ENCODE measurements at regions not wholly inside any gene's neighbourhood (a gene's known extent, or its start where the extent isn't known, plus 50 kb on each side); places are given as distances from the start of the nearest gene placed in this dataset.

DNA sequence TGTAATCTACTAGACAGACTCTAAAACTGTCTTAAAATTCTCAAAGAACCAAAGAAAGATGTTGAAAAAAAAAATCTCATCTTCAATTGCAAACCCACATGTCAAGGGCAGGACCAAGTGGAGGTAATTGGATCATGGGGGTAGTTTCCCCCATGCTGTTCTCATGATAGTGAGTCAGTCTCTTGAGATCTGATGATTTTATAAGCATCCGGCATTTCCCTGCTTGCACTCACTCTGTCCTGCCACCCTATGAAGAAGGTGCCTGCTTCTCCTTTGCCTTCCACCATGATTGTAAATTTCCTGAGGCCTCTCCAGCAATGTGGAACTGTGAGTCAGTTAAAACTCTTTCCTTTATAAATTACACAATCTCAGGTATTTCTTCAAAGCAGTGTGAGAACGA is 257.0 kb downstream of the HHIPL2 start:
- TF ChIP-seq, protein P1, sequence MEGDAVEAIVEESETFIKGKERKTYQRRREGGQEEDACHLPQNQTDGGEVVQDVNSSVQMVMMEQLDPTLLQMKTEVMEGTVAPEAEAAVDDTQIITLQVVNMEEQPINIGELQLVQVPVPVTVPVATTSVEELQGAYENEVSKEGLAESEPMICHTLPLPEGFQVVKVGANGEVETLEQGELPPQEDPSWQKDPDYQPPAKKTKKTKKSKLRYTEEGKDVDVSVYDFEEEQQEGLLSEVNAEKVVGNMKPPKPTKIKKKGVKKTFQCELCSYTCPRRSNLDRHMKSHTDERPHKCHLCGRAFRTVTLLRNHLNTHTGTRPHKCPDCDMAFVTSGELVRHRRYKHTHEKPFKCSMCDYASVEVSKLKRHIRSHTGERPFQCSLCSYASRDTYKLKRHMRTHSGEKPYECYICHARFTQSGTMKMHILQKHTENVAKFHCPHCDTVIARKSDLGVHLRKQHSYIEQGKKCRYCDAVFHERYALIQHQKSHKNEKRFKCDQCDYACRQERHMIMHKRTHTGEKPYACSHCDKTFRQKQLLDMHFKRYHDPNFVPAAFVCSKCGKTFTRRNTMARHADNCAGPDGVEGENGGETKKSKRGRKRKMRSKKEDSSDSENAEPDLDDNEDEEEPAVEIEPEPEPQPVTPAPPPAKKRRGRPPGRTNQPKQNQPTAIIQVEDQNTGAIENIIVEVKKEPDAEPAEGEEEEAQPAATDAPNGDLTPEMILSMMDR (IDR thresholded peaks at IDR 0.05), result no peak
- no peak for TF ChIP-seq POLR2AphosphoS5 (IDR thresholded peaks at IDR 0.05)

All from sigmoid colon (tissue), 4 donors.